ENCODE measurements at regions not wholly inside any gene's neighbourhood (a gene's known extent, or its start where the extent isn't known, plus 50 kb on each side); places are given as distances from the start of the nearest gene placed in this dataset.
"Not testable (repeated sequence)": the region's sequence is repeated elsewhere in the genome, so short reads cannot be mapped to it uniquely, and the experiment has no call there.

- not testable (repeated sequence) for TF ChIP-seq CTCF (IDR thresholded peaks at IDR 0.05; ENCODE audit: poor library complexity, severe bottlenecking); REST (IDR thresholded peaks at IDR 0.05; ENCODE audit: borderline replicate concordance)
Observed at GRCh38 chr3:35454819-35455218, 184.5 kb upstream of the ARPP21 start.

All from neural cell (in vitro differentiated cells).